ENCODE measurements at regions not wholly inside any gene's neighbourhood (a gene's known extent, or its start where the extent isn't known, plus 50 kb on each side); places are given as distances from the start of the nearest gene placed in this dataset.

DNA sequence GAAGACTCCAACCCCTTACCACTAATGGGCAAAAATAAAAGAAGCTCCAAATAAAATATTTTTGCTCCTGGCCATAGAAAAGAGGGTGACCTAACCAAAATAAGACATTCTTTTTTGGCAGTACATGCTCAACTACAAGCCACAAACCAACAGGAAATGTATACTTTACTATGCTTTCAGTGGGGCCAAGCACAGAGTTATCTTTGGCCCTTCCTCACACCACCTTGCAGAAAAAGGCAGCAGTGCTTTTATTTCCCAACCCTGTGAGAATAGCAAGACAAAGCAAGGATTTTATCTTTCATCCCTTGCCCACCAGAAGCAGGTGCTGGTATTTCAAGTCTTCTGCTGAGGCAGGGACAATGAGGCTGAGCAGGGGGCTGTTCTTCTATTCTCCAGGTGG lies 1493.1 kb downstream of the CDH11 start:
- TF ChIP-seq ZZZ3 (IDR thresholded peaks at IDR 0.05; ENCODE audit: control insufficient read depth, insufficient read length, low read depth) (no peak), ZNF24 (IDR thresholded peaks at IDR 0.05) (no peak), EZH2 (IDR thresholded peaks at IDR 0.05; ENCODE audit: borderline replicate concordance, control insufficient read depth, low read depth, low read length) (no peak), ETV6 (conservative IDR thresholded peaks at IDR 0.05 in 1 of 2, IDR thresholded peaks at IDR 0.05 in 1 of 2; ENCODE audit: borderline replicate concordance in 1 of 2, low read depth in 1 of 2) (no peak), MEF2B (IDR thresholded peaks at IDR 0.05; ENCODE audit: partially characterized antibody, poor library complexity, severe bottlenecking) (no peak), RAD51 (IDR thresholded peaks at IDR 0.05) (no peak)
